HG03571 (cell line): ENCODE measurements at regions not wholly inside any gene's neighbourhood (a gene's known extent, or its start where the extent isn't known, plus 50 kb on each side); places are given as distances from the start of the nearest gene placed in this dataset.

Source experiments
- ATAC-seq: cut with Tn5 transposase; IDR thresholded peaks from one replicate; pipeline ENCODE4 v1.9.1; 2021; ENCODE audit not compliant: unreplicated experiment

- no peak for ATAC-seq
Observed at GRCh38 chr22:48541401-48542098, 1286.1 kb downstream of the BRD1 start.

DNA sequence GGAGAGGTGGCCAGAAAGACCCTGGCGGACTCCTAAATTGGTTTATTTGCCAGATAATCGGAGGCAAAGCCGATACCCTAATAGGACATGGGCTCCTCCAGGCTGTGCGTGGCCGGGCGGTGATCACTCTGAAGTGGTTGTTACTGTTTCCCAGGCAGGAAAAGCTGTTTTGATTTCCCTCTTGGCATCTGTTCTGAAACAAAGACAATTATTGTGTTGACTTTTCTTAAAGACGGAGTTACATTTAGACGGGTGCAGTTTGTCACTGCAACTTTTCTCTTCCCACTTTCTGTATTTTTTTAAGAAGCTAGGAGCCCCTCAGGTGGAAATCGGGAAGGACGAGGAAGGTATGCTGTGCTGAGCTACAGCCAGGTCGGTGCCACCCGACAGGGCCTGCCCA is 1288.4 kb downstream of the BRD1 start:
- ATAC-seq: no peak

- no peak for ATAC-seq
Observed at GRCh38 chr22:48538291-48538820, 1289.3 kb downstream of the BRD1 start.

- ATAC-seq: no peak
Observed at GRCh38 chr22:48537343-48537680, 1290.4 kb downstream of the BRD1 start.

- ATAC-seq: no peak
Observed at GRCh38 chr22:48536541-48537342, 1290.9 kb downstream of the BRD1 start.

DNA sequence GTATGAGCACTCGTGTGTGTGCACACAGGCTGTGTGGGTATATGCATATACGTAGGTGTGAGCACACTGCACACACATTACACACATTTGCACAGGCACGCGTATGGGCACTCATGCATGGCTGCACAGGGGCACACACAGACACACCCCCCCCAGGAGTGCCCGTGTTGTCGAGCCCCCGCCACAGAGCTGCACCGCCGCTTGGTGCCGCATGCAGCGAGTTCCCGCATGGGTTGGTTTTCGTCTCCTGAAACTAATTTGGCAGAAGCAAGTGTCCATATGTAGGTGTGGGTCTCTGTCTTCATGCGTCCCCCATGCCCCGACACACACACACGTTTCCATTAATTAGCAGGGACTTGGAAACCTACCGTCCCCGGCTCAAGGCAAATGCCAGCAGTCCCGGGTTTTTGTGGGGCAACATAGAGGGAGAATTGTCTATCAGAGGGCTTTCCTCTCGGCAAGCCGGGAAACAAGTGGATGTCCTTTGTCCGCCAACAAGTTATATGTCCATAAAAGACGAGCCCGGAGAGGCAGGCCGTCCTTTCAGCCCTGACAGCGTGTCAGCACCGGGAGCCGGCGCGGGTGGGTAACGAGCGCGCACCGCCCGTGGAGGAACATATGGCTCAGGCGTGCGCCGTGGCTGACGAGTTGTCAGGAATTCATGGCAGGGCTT is 1291.7 kb downstream of the BRD1 start:
- no peak for ATAC-seq

DNA sequence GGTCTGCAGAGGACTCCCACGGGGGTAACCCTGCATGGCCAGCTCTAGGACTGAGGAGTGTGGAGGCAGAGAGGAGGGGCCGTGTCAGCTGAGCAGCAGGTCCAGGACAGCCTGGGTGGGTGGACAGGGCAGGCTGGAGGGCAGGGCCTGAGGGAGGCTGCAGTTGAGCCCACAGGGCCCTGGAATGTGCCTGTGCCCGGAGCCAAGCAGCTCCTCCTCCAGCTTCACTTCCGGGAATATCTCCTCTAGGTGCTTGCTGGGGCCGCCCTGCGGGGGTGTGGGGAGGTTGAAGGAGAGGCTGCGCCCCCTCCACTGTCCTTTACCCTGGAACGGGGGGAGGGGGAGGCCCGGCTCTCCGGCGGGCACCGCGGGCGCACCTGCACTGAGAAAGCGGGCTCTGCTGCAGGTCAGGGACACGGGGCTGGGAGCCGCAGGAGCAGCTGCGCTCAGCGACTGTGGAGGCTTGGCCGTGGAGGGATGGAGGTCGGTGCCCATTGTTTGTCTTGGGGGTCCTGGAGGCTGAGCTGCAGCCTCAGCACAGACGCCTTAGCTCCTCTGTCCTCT is 1293.2 kb downstream of the BRD1 start:
- no peak for ATAC-seq

DNA sequence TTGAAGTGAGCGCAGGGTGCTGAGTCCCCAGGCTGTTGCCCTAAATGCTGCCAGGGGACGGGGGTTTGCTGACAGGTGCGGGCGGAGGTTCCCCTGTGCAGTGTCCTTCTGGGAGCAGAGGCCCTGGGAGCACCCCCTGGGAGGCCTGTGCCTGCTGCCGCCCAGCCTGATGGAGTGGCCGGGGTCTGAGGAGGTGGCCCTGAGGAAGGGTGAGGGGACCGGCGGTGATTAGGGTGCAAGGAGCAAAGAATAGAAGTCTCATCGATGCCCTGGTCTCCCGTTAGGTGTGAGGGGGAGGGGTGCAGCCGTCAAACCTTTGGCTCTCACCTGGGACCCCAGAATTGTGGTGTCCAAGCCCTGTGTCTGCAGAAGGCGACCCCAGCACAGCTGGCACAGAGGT is 1294.7 kb downstream of the BRD1 start:
- no peak for ATAC-seq

- ATAC-seq: no peak
Observed at GRCh38 chr22:48531761-48532435, 1295.8 kb downstream of the BRD1 start.

- no peak for ATAC-seq
Observed at GRCh38 chr22:48531108-48531507, 1296.6 kb downstream of the BRD1 start.

GRCh38 chr22:48530666-48531065 is 1297.0 kb downstream of the BRD1 start:
- ATAC-seq: no peak

- no peak for ATAC-seq
Observed at GRCh38 chr22:48528221-48528915, 1299.3 kb downstream of the BRD1 start.

DNA sequence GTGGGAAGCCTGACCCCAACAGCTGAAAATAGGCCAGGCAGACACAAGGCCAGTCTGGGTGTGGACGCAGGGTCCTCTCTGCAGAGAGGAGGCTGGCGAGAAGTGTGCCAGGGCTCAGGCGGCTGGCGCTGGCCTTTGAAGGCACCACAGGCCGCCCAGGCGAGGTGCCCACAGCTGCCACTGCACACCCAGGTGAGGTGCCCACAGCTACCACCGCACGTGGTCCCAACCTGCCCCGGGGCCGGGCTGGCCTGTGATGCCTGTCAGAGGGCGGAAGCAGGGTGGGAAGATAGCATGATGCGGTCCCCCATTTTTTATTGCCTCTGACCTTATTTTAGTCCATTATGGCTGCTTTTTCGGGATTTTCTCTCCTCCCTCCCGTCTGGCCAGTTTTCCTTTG is 1303.9 kb downstream of the BRD1 start:
- ATAC-seq: no peak

DNA sequence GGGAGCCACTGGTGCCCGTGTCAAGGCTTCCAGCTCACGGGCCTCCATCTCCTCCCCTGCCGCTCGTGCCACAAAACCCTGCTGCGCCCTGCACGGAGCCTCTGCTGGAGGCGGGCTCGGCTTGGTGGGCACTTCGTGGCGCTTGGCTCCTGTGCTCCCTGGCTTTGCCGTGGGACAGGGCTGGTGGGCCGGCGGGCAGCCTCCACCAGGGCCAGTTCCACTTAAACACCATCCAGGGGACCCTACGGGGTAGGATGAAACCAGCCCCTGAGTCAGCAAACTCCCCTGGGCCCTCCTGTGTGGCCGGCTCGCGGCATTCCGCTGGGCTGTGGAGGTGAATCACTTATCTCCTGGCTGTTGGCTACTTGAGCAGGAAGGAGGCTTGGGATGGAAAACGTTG is 1304.6 kb downstream of the BRD1 start:
- no peak for ATAC-seq

- no peak for ATAC-seq
Observed at GRCh38 chr22:48522271-48522670, 1305.4 kb downstream of the BRD1 start.

- ATAC-seq: no peak
Observed at GRCh38 chr22:48520884-48521588, 1306.6 kb downstream of the BRD1 start.

- no peak for ATAC-seq
Observed at GRCh38 chr22:48520207-48520606, 1307.5 kb downstream of the BRD1 start.

GRCh38 chr22:48517039-48518030 is 1310.3 kb downstream of the BRD1 start:
- ATAC-seq: no peak

GRCh38 chr22:48516571-48516970 is 1311.1 kb downstream of the BRD1 start:
- no peak for ATAC-seq
